ENCODE measurements at regions not wholly inside any gene's neighbourhood (a gene's known extent, or its start where the extent isn't known, plus 50 kb on each side); places are given as distances from the start of the nearest gene placed in this dataset.
"Not testable (repeated sequence)": the region's sequence is repeated elsewhere in the genome, so short reads cannot be mapped to it uniquely, and the experiment has no call there.

GRCh38 chr4:170697845-170698244, 608.1 kb upstream of the AADAT start:
- H3K4me3 ChIP-seq (ENCODE audit: low read length): no peak overlapping the region
- no peak for DNase-seq (ENCODE audit: low read depth)
- no peak for TF ChIP-seq CTCF (conservative IDR thresholded peaks at IDR 0.05; ENCODE audit: low read depth, low read length)

- TF ChIP-seq CTCF (conservative IDR thresholded peaks at IDR 0.05; ENCODE audit: low read depth, low read length): no peak
These were observed 607.3 kb upstream of the AADAT start for GRCh38 chr4:170697045-170697444.

GRCh38 chr4:170691168-170691567, 601.4 kb upstream of the AADAT start:
- no peak overlapping the region for H3K4me3 ChIP-seq (ENCODE audit: low read length)
- no peak for DNase-seq (ENCODE audit: low read depth)
- TF ChIP-seq CTCF (conservative IDR thresholded peaks at IDR 0.05; ENCODE audit: low read depth, low read length): no peak

More at GRCh38 chr4:170697045-170697444, 607.3 kb upstream of the AADAT start:
- H3K4me3 ChIP-seq (ENCODE audit: low read length): no peak overlapping the region
- no peak for DNase-seq (ENCODE audit: low read depth)

GRCh38 chr4:170687751-170688150, 598.0 kb upstream of the AADAT start:
- DNase-seq (ENCODE audit: low read depth): no peak
- TF ChIP-seq CTCF (conservative IDR thresholded peaks at IDR 0.05; ENCODE audit: low read depth, low read length): no peak
- no peak overlapping the region for H3K4me3 ChIP-seq (ENCODE audit: low read length)

- DNase-seq (ENCODE audit: low read depth); H3K4me3 ChIP-seq (ENCODE audit: low read length): not testable (repeated sequence)
These were observed 595.9 kb upstream of the AADAT start for GRCh38 chr4:170685701-170686100.

- no peak for TF ChIP-seq CTCF (conservative IDR thresholded peaks at IDR 0.05; ENCODE audit: low read depth, low read length)
- DNase-seq (ENCODE audit: low read depth): no peak
- H3K4me3 ChIP-seq (ENCODE audit: low read length): no peak overlapping the region
These were observed 593.0 kb upstream of the AADAT start for GRCh38 chr4:170682558-170683294.

GRCh38 chr4:170682087-170682486, 592.3 kb upstream of the AADAT start:
- not testable (repeated sequence) for H3K4me3 ChIP-seq (ENCODE audit: low read length); DNase-seq (ENCODE audit: low read depth)

- TF ChIP-seq CTCF (conservative IDR thresholded peaks at IDR 0.05; ENCODE audit: low read depth, low read length): no peak
- no peak overlapping the region for H3K4me3 ChIP-seq (ENCODE audit: low read length)
- DNase-seq (ENCODE audit: low read depth): no peak
These were observed 586.0 kb upstream of the AADAT start for GRCh38 chr4:170675568-170676262.

Data from retinal pigment epithelial cell (primary cell).